Activated CD4-positive, alpha-beta T cell treated with anti-CD3 and anti-CD28 coated beads, Interleukin-2, amount 50 U/mL, for 4 hours (primary cell): ENCODE measurements at regions not wholly inside any gene's neighbourhood (a gene's known extent, or its start where the extent isn't known, plus 50 kb on each side); places are given as distances from the start of the nearest gene placed in this dataset.
"Not testable (repeated sequence)": the region's sequence is repeated elsewhere in the genome, so short reads cannot be mapped to it uniquely, and the experiment has no call there.

Experiments used
- DNase-seq, 2 experiments: peaks; one replicate each; pipeline ENCODE4 v3.0.0-alpha.2; 2020

DNA sequence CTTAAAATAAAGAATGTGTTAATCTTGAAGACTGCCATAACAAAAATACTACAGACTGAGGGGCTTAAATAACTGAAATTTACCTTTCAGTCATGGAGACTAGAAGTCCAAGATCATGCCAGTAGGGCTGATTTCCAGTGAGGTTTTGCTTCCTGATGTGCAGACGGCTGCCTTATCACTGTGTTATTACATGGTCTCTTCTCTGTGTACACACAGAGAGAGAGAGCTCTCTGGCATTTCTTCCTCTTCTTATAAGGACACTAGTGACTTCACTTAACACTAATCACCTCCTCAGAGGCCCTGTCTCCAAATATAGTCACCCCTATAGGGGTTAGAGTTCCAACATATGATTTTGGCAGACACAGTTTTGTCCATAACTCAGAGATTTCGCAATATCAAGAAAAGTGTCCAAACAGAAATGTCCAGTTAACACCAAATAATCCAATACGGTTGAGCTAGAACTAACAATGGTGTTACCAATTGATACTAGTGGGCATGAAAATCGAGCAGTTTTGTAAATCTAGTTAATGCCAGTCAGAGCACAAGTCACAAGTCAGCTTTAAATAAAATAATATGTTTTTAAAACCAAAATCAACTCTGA, 399.8 kb downstream of the ADCYAP1 start:
- DNase-seq, result no peak

DNA sequence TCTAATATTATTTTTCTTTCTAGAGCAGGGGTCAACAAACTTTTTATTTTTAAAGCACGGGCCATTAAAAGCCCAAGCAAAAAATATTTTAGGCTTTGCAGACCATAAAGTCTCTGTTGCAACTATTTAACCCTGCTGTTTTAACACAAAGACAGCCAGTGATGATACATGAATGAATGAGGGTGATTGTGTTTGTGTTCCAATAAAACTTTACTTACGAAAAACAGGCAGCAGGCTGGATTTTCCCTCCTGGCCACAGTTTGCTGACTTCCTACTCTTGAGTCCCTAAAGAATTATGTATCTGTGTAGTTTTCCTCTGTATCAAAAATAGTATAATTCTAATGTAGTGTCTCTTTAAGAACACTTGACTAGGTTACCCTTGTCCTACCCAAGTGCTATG, 402.0 kb downstream of the ADCYAP1 start:
- DNase-seq, result no peak

GRCh38 chr18:1308686-1309085, 404.0 kb downstream of the ADCYAP1 start:
- DNase-seq, result no peak

DNA sequence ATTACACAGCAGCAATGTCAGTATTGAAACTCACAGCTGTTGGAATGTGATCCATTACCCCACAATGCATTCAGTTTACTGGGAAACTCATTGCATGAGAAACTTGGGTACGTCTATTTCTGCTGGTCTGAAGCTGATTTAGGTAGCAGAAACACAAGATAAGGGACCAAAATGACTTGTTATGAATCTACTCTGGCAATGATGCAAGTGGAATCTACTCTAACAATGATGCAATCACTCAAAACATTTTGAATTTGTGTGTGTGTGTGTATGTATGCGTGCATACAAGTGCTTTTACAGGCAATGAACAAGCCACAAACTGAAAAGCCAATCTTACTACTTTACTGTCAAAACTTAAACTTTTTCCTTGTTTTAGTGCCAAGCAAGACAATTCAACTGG, 406.7 kb downstream of the ADCYAP1 start:
- no peak for DNase-seq

DNA sequence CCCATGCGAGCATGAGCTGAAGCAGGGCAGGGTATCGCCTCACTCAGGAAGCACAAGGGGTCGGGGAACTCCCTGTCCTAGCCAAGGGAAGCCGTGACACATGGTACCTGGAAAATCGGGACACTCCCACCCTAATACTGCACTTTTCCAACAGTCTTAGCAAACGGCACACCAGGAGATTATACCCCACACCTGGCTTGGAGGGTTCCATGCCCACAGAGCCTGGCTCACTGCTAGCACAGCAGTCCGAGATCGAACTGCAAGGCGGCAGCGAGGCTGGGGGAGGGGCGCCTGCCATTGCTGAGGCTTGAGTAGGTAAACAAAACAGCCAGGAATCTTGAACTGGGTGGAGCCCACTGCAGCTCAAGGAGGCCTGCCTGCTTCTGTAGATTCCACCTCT, 430.7 kb downstream of the ADCYAP1 start:
- not testable (repeated sequence) for DNase-seq

- DNase-seq, result no peak
These were observed 446.3 kb downstream of the ADCYAP1 start for GRCh38 chr18:1350931-1351450.

DNA sequence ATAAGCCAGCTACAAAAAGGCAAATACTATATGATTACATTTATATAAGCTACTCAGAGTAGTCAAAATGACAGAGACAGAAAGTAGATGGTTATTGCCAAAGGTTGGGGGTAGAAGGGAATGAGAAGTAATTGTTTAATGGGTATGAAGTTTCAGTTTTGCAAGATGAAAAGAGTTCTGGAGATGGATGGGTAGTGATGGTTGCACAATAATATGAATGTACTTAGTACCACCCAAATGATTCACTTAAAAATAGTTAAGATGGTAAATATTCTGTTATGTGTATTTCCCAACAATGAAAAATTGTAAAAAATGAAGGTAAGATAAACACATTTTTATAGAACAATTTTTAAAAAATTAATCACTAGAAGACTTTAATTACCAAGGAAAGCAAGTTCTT, 448.4 kb downstream of the ADCYAP1 start:
- no peak for DNase-seq

- DNase-seq, result no peak
These were observed 453.1 kb downstream of the ADCYAP1 start for GRCh38 chr18:1357724-1358123.

GRCh38 chr18:1361936-1362335, 457.3 kb downstream of the ADCYAP1 start:
- DNase-seq, result no peak

DNA sequence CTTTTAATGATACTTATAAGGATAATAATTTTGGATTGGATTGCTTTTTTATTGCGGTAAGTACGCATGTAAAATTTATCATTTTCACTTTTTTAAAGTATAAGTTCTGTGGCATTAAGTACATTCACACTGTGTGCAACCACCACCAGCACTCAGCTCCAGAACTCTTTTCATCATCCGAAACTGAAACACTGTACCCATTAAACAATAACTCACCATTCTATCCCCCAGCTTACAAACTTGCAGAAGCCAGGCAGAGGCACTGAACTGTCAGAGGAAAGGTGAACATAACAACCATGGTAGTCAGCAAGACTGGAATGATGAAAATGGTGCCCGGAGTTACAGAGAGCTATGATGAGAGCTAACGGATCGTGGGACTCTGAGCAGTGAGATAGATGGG, 465.9 kb downstream of the ADCYAP1 start:
- no peak for DNase-seq

DNA sequence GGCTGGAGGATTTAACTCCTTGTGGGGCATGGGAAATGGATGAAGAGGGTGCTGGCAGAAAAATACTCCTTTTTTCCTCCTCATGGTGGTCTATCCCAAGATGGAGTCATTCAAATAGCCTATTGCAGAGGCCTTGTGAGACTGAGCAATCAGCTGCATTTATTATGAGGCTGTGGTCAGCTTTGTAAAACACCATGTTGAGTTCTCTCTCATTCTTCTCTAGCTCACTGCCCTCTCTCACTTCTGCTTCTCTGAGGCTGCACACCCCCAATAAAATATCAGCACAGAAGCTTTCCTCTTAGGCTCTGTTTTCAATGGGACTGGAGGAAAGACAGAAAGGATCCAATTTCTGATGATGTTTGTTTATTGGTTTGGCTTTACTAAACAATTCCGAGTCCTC, 467.1 kb downstream of the ADCYAP1 start:
- DNase-seq, result no peak

- DNase-seq, result no peak
These were observed 478.8 kb downstream of the ADCYAP1 start for GRCh38 chr18:1383465-1383864.

DNA sequence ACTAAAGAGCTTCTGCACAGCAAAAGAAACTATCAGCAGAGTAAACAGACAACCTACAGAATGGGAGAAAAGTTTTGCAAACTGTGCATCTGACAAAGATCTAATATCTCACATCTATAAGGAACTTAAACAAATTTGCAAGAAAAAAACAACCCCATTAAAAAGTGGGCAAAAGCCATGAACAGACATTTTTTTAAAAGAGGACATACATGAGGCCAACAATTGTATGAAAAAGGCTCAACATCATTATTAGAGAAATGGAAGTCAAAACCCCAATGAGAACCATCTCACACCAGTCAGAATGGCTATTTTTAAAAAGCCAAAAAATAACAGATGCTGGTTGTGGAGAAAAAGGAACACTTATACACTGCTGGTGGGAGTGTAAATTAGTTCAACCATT, 483.8 kb downstream of the ADCYAP1 start:
- not testable (repeated sequence) for DNase-seq

GRCh38 chr18:1392046-1392445, 487.4 kb downstream of the ADCYAP1 start:
- no peak for DNase-seq

- no peak for DNase-seq
These were observed 488.4 kb downstream of the ADCYAP1 start for GRCh38 chr18:1392865-1393734.

- no peak for DNase-seq
These were observed 489.3 kb downstream of the ADCYAP1 start for GRCh38 chr18:1393929-1394328.

- no peak for DNase-seq
These were observed 489.8 kb downstream of the ADCYAP1 start for GRCh38 chr18:1394426-1394825.

DNA sequence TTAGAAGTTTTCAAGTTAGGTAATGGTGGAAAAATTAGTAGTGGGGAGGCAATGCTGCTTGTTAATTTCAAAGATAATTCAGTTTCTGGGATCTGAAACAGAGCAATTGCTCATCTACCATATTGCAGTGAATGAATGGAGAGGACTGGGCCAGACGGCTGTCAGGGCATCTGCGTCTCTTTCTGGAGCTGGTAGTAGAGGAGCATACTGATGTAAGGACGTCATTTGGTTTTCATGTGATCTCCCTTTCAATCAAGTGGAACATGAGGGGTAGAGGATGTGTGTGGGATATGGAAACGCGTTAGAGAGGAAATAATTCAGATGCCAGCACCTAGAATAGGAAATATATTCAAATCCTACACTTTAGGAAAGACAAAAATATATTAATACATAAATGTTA, 490.3 kb downstream of the ADCYAP1 start:
- DNase-seq, result no peak

DNA sequence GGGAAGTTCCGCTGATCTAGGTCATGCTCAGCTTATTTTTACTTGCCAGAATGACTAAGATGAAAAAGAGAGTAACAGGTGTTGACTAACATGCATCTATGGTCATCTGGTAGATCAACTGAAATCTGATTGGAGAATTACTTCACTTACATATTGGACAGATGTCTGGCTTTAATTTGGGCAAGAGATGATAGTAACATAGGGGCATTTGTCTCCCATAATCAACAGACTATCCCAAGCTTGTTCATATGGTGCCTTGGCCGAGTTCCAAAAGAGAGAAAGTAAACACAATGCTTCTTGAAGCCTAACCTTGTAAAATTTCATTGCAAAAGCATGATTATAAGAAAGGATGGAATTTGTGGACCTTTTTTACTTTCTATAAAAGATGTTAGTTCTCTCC, 503.7 kb downstream of the ADCYAP1 start:
- DNase-seq, result no peak

GRCh38 chr18:1412655-1413322, 508.1 kb downstream of the ADCYAP1 start:
- DNase-seq, result no peak

DNA sequence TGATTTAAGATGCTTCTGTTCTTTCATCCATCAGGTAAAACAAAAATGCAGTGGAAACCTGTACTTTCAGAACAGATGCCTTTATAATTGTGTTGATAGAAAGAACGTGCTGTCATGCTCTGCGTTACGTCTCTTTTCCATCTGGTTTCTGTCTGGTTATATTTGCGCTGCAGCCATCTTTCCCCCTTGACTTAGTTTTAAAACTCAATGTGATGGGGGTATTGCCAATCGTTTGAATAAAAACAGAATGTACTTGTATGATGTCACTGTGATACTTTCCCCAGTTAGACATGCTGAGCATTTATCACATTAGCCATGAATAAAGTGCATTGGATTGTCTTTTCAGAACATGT, 508.6 kb downstream of the ADCYAP1 start:
- DNase-seq, result no peak

DNA sequence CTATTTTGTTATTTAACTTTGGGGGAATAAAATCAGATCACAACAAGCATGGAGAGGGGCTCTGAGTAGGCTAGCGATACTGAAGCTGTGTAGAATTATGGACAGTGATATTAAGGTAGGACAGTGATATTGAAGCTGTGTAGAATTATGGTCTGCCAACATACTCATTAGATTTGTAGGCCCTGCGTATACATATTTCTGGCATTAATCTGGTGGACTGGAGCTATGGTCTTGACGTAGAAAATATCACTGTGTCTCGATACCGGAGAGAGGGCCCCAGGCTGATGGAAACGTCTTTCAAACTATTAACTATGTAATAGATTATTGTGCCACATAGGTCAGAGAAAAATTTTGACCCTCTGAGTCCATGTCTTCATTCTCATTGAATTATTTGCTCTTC, 511.4 kb downstream of the ADCYAP1 start:
- DNase-seq, result no peak

DNA sequence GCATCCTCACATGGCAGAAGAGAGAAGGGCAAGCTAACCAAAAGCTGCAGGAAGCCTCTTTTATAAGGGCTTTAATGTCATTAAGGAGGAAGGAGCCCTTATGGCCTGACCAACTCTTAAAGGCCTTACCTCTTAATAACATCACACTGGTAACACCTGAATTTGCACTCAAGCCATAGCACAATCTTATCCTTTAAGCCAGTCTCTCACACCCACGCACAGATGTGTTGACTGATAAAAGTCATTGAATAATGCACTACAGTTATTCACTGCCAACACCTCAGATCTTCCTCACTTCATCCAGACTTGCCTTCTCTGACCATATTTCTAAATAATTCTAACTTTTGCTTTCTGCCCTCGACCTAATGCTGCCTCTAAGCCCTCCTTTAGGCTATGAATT, 516.8 kb downstream of the ADCYAP1 start:
- DNase-seq, result no peak

DNA sequence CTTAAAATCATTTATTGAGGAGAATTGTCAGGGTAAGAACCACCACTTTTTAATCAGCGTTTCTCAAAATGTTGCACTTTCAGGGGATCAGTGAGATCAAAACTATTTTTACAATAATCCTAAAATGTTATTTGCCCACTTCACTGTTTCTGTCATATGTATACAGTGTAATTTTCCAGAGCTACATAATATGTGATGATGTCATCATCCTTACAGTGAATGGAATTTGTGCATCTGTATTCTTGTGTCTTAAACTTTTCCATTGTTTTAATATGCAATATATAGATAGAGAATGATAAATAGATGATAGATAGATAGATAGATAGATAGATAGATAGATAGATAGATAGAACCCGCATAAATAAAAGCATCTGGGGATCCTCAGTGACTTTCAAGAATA, 518.0 kb downstream of the ADCYAP1 start:
- no peak for DNase-seq
